HG03460 (cell line): ENCODE measurements at regions not wholly inside any gene's neighbourhood (a gene's known extent, or its start where the extent isn't known, plus 50 kb on each side); places are given as distances from the start of the nearest gene placed in this dataset.

ENCODE experiments used
- ATAC-seq: cut with Tn5 transposase; IDR thresholded peaks from one replicate; pipeline ENCODE4 v1.9.1; 2021; ENCODE audit not compliant: unreplicated experiment

DNA sequence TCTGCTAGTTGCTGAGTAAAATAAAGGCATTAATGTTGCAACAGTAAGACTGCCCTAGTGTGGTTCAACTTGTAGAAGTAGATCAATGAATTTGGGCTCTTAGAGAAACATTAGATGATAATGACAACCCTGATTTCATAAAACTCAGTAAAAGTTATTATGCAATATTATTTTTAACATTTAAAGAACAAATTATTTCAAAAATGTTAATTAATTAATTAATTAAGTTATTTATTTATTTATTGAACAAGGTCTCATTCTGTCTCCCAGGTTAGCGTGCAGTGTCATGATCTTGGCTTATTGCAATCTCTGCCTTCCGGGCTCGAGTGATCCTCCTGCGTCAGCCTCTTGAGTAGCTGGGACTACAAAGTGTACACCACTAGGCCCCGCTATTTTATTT, 1016.4 kb downstream of the VRK1 start:
- ATAC-seq, result no peak

- no peak for ATAC-seq
These were observed 1023.6 kb downstream of the VRK1 start for GRCh38 chr14:97820781-97821180.

DNA sequence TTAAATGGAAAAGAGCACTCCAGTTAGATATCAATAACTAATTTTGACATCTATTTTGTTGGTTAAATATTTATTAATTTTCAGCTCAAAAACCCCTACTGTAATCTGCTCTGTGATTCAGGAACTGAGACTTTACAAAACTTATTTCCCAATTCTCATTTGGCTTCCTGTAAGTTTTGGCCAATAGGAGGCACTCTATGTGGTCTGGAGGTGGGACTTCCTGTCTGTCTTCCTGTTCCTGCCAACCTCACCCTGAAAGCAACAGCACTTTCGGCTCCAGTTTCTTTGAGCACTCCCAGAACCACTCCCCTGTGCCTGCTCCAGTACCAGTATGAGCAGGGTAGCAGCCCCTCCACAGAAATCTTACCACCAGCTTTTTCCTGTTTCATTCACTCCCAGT, 1027.0 kb downstream of the VRK1 start:
- ATAC-seq, result no peak

GRCh38 chr14:97827746-97828145, 1030.6 kb downstream of the VRK1 start:
- ATAC-seq, result no peak

DNA sequence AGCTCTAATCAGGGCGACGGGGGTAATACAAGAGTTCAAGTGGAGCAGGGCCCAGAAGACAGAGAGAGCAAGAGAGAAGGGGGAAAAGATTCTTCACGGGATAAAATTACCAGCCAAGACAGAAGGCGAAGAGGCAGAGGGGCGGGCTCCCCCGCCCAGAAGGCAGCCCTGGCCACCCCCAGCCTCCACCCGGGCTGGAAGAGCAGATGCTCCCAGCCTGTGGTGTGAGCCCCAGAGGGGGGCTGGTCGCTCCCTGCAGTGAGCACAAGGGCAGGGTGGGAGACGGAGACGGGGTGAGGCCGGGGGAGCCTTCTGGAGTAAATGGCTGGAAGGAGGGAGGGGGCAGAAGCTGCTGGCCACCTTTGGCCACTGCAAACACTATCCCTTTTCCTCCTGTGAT, 1035.6 kb downstream of the VRK1 start:
- ATAC-seq, result no peak

DNA sequence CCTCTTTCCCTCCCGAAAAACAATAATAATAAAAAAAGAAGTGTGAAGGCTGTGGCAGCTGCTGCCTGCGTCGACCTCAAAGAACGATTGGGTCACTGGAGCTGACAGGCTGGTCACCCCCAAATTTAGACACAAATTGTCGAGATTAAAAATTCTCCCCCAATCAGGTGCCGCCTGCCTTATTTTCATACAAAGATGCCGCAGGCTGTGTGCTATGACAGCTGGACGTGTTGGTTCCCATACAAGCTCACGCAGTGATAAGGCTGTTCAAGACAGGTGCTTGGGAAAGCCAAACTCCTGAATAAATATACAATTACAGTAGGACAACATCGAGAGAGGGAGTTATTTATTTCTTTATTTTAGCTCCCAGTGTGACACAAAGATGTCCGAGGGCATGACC, 1041.8 kb downstream of the VRK1 start:
- ATAC-seq, result no peak

GRCh38 chr14:97840159-97840558, 1043.0 kb downstream of the VRK1 start:
- no peak for ATAC-seq

GRCh38 chr14:97841762-97842161, 1044.6 kb downstream of the VRK1 start:
- ATAC-seq, result no peak

DNA sequence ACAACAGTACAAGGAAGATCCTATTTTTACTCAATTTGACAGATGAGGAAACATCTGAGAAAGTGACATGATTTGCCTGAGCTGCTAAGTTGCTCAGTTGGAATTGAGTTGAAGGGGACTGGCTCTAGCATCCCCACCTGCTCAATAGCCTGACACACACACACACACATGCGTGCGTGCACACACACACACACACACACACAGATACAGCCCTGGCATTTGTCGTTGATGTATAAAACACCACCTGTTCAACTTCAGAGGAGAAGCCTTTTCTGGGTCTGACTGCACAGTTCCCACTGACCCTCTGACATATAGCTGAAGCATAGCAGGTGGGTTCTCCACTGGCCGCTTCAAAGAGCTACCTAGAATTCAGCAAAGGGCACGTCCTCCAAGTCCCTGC, 1045.9 kb downstream of the VRK1 start:
- ATAC-seq, result no peak

DNA sequence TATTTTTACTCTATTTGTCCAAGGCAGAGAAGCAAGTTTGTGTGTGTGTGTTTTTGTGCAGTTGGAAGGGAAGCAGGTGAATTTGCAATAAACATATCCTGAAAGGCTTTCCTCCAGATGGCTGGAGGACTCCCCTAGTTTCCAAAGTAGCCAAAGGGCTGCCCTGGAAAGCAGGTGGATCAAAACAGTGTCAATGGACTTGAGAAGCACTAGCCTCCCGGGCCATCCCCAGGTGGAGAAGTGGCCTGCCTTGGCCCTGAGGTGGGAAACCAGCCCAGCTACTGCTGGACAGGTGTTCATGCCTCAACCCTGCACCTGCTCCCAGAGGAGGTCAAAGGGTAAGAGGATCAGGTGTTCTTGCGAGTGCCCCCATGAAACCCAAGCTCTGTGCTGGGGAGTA, 1046.9 kb downstream of the VRK1 start:
- ATAC-seq, result no peak

DNA sequence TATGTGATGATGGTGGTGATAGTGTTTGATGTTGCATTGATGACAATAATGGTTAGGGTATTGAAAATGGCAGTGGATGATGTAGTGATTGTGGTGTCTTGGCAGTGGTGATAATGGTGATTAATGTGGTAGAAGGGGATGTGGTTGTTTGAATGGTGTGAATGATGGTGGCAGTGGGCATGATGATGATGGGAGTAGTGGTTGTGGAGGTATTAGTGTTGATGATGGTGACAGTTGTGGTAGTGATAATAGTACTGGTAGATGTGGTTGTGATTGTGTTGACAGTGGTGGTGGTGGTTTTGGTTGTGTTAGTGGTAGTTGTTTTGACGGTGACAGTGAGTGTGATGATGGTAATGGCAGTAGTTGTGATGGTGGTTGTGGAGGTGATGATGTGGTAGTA, 1049.0 kb downstream of the VRK1 start:
- no peak for ATAC-seq

DNA sequence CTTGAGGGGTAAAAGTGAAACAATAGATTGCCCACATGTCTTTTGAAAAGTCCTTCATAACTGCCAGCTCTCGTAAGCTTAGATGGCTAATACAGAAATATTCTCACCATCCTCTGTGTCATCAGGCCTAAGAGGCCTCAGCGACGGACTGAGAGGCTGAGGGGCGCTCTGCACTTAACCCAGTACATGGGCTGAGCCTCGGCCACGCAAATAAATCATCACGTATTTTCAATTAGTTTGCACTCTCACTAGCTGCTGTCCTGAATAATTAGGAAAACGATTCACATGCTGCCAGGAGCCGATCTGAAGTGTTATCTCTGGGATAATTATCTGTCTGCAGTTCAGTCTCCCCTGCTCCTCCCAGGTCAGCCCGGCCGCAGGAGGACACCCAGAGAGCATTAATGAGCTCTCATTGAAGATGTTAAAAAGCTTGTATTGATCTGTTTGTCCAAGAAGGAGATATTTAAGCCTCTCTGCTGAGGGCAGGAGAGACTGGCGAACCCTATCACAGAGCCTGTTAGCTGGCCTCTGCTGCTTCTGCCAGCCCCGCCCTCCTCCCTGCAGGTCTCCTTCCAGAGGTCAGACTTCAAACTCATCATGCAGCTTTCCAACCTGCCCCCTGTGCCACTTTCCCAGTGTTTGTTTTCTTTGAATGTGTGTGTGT, 1051.3 kb downstream of the VRK1 start:
- no peak for ATAC-seq

GRCh38 chr14:97850466-97850865, 1053.3 kb downstream of the VRK1 start:
- no peak for ATAC-seq

GRCh38 chr14:97850886-97851285, 1053.7 kb downstream of the VRK1 start:
- no peak for ATAC-seq

DNA sequence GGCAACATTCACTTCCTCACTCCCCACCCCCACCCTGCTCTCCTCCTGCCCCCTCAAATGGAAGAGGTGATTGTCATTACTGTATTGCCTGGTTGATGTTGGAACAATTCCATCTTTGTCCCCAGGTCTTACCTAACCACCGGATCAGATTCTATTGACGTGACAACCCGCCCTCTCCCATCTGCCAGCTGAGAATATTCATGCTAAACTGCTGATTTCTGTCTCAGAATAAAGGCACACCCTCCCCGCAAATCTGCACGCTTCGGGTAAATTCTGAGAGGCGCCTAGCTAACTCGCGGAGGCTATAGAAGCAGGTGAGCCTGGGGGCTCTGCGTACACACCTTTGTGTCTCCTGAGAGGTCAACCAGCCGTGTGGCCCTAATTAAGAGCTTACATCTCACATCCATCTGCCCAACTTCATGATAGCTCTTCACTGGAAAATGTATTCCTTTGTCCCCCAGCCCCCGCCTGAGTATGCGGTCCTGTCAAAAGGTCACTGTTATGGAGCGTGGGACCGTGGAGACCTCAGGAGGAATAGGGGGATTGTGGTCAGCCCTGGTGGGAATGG, 1054.3 kb downstream of the VRK1 start:
- no peak for ATAC-seq

GRCh38 chr14:97854918-97855317, 1057.7 kb downstream of the VRK1 start:
- no peak for ATAC-seq

GRCh38 chr14:97866195-97866594, 1069.0 kb downstream of the VRK1 start:
- no peak for ATAC-seq

- no peak for ATAC-seq
These were observed 1069.5 kb downstream of the VRK1 start for GRCh38 chr14:97866664-97867063.

GRCh38 chr14:97873291-97873690, 1076.1 kb downstream of the VRK1 start:
- ATAC-seq, result no peak

DNA sequence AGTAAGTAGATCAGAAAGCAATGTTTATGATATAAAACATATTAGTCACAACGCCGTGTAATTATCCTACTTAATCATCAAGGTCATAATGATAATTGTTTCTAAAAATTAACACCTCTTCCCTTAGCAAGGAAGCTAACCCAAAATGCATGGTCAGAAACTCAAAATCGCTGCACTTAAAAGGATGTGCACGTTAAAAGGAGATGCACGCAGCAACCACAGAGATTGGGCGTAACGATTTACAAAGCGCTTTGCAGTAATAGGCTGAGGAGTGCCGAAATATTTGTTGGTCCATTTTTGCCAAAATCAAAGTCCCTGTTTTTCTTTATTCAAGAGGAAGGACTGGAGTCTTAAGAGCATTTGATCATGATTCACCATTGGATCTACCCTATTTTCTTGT, 1077.2 kb downstream of the VRK1 start:
- ATAC-seq, result no peak

- ATAC-seq, result no peak
These were observed 1081.0 kb downstream of the VRK1 start for GRCh38 chr14:97878206-97878605.

DNA sequence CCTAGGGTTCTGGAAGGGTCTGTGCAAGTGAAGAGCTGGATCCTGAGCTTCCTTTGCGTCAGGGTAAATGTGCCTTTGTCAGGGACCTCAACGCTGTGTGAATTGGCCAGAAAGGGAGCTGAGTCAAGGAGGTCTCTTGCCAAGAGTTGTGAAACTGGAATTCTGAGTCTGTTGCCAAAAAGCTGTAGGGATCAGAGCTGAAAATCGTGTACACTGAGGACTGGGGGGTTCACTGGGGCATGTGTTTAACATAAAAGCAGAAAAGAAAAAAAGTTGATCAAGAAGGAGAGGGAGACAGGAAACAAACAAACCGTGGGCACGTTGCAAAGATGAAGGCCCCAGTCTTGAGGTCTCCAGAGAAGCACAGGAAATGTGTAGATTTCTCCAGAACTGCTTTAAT, 1081.5 kb downstream of the VRK1 start:
- no peak for ATAC-seq

DNA sequence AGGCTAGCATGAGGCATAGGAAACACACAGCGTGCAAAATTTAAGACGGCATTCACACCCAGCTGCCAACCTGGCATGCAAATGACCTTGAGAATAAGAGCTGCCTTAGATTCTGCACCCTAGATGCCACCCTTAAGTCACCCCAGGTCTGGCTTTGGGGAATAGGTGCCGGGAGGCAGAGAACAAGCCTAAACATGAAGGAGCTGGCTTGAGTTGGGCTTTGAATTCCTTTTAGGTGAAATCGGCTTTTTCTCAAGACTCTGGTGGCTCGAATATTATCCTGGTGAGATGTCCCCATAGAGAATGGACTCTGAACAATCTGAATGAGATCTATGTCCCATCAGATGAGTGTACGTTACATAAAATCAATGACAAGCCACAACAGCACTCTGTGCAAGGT, 1090.5 kb downstream of the VRK1 start:
- ATAC-seq, result no peak
